GM18498 (cell line): ENCODE measurements at regions not wholly inside any gene's neighbourhood (a gene's known extent, or its start where the extent isn't known, plus 50 kb on each side); places are given as distances from the start of the nearest gene placed in this dataset.

Experiments
- ATAC-seq: cut with Tn5 transposase; IDR thresholded peaks from one replicate; pipeline ENCODE4 v1.9.1; 2021; ENCODE audit warnings: mild to moderate bottlenecking, moderate library complexity; ENCODE audit not compliant: unreplicated experiment

DNA sequence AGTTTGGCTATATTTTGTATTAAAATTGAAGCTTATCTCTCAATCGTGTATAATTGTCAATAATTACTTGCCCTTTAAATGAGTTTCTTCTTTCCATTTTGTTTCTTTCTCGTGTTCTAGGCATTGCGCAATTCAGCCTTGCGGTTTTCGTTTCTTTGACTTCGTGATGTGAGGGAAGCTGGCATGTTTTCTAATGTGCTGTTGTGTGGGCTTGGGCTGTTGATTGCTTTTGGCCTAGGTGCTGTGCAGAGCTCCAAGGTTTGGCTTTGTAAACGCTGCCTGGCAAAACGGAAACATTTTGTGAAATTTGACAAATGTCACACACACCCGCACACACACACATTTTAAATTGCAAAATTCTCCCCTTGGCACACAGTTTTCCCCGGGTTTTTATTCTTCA lies 242.6 kb upstream of the TCF4 start:
- ATAC-seq: no peak

DNA sequence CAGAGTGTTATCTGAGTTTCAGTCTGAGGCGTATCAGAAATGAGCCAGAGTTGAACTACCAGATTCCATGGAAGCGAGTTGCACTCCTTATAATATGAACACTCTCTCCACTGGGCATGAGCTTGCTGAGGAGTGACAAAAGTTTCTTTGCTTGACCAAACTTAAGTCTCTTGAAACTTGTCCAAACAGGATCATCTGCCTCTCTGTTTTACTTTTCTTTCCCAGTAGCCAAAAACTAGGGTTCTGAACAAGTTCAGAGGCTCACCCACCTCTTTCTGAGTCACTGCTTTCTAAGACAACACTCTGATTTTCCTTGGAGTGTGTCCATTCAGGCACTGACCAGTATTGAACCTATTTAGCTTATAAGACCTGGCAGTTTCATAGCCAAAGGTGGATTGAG lies 233.2 kb upstream of the TCF4 start:
- no peak for ATAC-seq

DNA sequence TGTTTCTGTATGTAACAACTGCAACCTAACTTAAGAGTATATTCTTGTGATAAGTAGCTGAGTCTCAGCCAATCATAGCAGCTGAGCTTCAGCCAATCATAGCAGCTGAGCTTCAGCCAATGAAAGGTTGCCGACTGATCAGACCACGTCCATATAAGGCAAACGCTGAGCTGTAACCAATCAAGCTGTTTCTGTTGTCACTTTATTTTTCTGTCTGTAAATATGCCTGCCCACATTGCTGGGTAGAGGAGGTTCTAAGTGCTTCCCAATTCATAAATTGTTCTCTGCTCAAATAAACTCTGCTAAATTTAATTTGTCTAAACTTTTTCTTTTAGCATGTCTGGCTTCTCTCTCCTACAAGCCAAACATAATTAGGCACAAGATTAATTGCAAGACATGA lies 231.5 kb upstream of the TCF4 start:
- ATAC-seq: no peak

DNA sequence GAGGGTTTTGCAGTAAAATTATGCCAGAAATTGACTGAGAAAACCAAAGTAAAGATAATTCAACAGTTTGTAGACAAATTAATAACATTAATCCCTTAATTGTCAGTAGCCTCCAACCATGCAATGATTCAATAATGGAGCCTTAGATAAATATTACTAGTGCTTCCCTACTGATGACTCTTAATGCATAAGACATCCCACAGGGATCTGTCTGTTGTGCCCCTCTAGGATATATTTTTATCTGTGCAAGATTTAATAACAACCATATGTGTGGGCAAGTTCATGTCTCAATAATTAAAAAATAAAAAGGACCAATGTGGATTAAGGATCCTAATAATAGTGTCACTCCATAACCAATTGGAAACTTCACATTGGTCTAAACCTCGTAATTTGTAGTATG lies 230.3 kb upstream of the TCF4 start:
- no peak for ATAC-seq

DNA sequence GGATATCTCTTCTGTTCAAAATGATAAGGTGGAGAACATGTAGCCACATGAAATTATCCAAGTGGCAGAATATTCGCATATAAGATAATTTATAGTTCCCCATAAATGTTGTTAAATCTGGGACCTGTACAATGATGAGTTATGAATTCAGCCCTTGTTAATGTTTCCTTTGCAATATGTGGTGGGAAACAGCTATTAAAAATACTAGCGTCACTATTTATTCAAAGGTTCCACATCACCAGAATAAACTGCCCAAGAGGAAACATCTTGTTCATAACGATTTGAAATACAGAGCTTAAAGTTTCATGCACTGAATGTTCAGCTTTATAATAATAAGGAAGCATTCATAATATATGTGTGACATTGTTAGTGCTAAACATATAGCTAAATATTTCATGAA lies 223.9 kb upstream of the TCF4 start:
- ATAC-seq: no peak

DNA sequence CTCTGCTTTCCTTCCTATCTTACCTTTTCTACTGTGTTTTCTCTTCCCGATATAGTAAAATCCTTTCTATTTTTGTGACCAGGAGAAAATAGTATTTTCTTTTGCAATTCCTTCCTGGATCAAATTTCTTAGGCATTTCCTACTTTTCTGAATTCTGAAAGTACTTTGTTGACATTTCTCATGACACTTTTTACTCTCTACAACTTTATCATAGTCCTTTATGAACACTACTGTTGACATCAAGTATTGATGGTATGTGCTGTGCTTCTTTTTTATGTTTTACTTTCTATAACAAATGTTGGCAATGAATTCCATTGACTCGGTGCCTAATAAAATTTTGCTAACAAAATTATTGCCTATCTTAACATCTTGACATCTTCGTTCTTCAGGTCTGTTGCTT lies 217.7 kb upstream of the TCF4 start:
- no peak for ATAC-seq

DNA sequence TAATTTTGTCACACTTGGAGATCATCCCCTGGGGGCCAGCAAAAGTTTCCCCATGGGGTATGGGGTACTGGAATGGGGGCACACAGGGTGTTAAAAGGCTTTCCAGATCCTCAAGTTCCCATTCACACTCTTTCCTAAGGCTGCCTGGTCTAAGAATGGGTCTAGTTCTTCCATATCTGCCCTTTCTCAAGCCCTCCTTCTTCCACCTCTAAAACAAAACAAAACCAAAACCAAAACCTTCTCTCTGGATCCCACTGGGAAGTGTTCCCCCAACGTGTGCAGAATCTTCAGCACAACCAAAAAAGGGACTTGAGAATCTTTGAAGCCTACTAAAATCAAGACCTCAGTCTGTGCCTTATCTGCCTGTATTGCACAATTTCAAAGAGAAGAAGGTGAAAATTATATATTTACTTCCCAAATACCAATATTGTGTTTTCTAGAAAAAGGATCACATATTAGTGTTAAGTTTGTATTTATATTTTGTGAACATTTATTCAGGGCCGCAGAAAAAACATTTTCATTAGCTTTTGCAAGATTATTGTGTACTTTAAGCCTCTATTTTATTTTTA lies 207.2 kb upstream of the TCF4 start:
- ATAC-seq: no peak

DNA sequence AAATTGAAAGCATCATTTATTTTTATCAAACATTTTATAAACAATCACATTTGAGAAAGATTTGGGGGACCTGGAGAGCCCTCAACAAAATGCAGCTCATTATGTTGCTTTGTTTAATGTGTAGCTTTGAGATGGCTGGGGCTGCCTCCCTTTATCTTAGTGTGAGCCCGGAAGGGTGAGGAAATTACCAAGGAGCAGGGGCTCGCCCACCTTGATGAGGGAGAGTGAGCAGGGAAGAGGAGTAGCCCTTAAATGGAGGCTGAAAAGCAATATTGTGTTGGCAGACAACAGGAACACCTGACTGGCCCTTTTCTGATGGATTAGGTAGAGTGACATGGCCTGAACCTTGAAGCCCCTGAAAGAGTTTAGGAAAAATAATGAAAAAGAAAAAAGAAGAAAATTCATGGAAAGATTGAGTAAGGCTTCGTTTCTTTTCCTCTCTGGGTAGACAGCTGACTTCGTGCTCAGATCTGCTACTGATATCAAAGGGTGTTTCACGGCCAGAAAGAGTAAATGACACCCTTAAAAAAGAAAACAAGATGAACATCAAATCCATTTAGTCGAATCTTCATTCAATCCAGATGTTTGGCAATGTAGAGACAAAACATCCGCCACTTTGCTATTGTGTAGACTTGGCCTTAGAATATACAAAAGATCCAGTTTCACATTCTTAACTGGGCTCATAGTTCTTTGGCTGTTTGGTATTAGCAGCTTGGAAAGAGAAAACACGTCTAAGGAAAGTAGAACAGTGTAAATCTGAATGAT lies 206.5 kb upstream of the TCF4 start:
- no peak for ATAC-seq

DNA sequence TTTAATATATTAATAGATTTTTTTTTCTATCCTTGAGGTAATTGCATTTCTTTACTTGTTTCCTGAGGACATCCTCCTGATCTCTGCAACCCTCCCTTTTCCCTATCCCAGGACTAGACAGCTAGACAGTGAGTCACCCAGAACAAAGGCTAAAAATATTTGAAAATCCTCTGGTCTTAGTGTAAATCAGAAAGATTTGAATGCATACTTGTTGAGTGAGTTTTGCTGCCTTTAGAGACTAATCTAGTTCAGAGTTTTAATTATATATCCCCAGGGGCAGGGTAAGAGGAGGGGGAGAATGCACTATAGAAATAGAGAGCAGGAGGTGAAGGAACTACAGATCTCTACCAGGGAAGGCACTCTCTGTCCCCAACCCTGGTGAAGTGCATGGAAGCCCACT lies 202.3 kb upstream of the TCF4 start:
- no peak for ATAC-seq

DNA sequence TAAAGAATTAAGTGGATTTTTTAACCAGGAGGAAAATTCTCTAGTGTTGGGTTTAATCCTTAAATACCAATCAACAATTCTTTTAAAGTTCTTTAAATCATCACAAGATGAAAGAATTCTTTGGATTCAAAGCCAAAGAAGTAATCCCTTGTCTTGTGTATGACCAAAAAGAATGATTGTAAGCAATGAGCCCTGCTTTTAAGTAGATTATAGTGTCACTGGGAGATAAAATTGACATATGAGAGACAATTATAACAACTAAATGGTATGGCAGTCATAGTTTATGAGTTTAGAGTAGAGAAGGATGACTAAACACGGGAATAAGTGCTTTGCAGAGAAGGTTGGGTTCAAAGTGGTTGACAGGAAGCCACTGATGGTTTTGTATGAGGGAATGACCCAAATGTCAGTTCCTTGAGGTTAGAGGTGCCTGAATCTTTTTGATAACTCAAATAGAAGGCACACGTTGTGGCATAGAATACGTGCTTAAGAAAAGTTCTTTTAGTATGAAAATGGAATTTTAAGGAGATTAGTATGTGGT lies 199.6 kb upstream of the TCF4 start:
- no peak for ATAC-seq

DNA sequence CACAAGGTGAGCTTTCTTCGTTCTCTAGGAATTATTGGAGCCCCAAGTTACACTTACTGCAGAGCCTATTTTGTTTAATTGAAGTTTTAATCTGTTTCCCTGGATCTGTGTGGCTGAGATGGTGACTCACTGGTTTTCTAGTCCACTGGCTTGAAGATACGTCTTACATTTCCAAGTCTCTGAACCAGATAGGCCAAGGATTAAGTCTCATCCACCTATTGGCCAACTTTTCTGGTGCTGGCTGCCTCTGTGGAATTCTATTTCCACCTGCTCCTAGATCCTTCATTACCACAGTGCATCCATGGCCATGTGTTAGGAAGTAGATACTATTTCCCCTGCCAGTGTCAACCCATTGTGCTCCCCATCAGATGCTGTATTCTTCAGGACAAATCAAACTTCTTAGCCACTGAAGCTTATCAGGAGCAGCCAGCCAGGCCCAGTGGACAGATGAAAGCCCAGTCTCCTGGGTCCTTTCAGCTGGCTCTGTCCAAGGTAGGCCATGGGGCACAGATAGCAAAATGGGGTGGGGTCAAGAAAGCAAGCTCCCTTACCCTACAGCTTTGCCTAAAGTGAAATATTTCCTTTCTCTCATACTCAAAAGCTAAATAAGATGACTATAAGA lies 198.8 kb upstream of the TCF4 start:
- no peak for ATAC-seq

DNA sequence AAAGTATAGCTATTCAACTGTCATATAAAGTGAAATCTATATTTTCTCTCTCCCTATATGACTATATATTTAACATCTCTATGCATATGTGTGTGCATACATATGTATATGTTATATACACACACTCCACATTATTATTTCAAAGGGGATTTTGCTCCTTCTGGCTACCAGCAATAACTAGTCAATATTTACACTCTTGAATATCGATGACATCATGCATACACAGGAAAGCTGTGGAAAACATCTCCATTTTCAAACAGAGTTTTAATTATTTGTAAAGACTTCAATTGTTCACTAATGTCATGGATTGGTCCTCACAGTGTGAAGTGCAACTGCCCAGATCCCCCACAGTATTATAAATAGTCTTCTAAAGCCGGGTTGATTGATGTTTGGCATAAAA lies 195.9 kb upstream of the TCF4 start:
- ATAC-seq: no peak

DNA sequence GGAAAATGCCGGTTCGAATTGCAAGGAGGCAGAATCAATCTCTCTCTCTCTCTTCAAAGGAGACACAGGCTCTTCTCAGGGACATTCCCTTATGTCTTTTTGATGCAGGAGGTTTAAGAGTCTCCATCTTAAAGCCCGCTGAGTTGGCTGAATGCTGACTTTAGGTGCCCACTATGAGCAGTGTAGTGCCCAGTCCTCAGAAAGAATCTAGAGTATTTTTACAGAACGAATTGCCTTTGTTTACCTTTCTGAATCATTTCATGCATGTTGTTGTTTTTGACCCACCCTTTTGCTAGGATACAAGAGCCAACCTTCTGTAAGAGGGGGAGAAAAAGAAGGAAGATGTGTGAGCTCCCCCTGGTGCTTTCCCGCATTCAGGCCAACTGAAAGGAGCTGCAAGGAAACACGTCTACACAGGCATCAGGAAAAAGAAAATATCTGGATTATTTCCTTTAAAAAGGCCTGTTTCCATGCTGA lies 193.5 kb upstream of the TCF4 start:
- ATAC-seq: no peak

DNA sequence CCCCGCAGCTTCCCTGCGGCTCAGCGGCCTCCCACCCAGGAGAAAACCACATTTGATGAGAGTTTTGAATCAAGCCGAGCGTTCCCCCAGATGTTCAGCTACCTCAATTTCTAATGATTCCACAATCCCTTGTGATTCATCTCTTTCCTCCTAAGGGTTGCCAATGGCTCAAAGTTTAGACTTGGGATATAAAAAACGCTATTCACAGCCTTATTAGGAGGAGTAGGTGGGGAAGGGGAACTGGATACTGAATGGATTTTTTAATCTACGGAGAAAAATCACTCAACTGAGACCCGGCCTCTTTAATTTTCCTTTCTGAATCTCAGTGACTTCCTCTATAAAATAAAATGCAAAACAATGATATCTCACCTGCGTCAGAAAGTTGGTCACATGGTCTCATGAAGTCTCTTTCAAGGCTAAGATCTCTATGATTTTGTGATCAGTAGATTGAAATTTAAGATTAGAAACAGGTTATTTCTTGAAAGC lies 192.6 kb upstream of the TCF4 start:
- ATAC-seq: peak; percentile 12

DNA sequence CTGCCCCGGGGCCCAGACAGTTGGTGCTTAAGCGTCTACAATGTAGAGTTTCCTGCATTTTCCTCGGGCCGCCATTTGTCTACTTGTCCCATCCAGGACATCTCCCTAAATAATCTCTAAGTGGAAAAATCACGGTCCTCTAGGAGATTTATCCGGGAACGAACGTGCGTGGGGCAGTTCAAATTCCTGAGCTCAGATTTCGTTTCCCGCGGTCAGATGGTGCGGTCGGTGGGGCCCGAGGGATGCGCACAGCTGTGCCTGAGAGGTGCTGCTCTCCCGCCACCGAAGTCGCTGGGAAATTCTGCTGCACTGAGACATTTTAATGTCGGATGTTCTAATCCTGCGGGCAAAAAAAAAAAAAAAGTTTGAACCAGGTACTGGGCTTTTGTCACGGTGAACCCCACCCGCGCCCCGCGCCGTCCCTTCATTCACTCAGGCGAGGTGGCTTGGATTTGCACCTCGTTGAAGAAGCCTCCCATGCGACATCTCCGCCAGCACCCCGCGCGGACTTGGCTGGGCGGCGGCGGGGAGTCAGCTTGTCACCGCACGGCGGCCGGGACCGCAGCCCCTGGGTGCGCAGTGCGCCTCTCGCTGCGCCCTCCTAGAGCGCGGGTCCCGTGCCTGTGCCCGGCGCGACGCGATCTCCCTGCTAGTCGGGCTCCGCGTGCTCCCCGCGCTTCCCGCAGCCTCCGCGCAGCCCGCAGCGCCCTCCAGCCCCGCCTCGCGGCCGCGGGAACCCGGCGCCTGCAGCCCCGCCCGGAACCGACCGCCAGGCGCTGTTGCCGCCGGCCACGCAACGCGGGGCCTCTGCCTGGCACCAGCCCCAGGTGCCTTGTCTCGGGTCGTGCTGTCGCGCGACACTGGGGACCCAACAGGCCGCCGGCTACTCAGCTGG lies 191.9 kb upstream of the TCF4 start:
- peak; percentile 42 for ATAC-seq

DNA sequence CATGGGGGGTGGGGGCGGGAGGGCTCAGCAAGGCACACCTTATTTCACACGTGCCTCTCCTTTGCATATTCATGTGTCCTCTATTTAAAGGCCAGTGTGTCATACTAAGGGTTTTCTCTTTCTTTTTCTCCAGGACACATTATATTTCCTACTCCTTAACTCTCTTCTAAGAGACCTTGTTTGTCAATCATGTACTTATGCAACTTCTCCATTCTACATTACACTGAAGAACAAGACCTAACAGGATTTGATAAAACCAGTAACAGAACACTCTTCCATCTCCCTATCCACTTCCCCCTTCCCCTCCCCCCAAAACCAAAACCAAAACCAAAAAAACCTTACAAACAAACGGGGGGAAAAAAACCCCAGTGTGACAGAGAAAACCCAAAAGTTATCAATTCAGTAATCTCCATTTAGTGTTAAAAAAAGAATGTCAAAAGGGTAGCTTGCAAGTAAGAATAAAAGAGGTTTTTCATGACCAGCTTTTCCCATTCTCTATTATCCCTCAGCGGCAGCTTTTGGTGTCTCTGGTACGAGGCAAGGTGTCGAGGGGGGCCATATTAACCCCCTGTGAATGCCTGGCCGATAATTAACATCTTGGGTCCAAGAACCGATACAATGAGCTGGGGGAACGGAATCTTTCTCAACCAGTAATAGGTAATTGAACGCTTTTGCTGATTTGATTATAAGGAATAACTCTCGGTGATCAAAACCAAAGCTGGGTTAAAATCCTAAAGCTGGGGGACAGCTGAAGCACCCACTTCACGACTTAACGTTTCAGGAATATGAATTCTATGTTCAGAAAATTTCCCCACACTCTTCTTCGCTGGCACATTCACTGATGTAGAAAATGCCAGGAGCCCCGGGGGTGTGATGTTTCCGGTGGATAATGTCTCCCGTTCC lies 191.0 kb upstream of the TCF4 start:
- peak; percentile 40 for ATAC-seq

DNA sequence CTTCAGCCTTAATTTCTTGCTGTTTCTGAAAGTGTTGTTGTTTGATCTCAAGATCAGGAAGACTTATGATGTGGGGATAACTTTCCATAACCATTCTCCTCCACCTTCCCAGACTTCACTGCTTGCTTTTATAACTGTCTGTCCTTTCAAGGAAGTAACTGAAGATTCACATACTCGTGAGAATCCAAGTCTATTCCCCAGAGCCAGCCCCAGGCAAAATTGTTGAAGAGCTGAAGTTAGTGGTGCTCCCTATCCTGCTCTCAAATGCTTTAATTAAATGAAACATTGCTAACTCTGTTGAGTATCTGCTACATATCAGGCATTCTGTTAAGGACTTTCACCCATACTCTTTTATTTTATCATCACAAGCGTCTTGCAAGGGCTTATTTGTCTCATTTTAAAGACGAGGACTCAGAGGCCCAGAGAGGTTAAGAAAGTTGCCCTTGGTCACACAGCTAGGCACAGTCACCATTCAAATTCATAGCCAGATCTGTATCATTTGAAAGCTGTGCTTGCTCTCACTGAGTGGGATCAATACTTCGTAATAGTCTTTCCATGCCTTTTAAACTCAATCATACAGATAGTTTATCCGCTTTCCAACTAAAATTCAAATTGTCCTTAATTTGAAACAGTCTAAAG lies 189.8 kb upstream of the TCF4 start:
- no peak for ATAC-seq

DNA sequence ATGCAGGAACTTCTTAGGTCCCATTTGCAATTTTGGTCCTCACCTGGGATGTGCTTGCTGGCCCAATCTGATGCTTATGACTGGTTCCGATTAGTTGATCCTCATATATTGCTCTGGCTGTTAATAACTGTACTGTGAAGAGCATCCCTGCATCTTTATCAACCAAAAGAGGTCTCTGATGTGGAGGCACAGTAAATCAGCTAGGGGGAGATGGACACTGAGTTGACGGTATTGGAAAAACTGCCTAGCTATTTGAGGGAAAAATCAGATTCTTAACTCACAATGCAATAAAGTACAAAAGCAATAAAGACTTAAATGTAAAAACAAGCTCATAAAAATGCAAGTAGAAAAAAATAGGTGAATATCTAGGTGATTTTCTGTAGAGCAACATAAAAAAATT lies 188.0 kb upstream of the TCF4 start:
- ATAC-seq: no peak

DNA sequence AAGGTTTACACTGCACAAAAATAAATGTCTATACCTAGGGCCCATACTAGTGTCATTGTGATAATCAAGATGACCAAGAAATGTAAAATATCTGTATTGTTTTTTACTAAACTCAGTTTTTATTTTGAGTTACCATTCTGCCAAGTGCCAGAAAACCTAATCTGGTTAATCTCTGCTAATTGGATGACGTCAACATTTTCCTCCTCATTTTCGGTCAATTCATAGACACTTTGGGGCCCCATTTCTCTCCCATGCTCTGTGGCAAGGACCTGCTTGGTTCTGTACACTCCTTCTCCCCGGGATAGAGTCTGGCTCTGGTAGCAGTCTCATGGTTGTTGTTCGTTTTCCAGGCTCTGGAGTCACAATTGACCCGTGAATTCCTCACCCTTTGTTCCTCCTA lies 186.5 kb upstream of the TCF4 start:
- no peak for ATAC-seq
